Lung (tissue), 11 donors: ENCODE measurements at regions not wholly inside any gene's neighbourhood (a gene's known extent, or its start where the extent isn't known, plus 50 kb on each side); places are given as distances from the start of the nearest gene placed in this dataset.

Experiments used
- ATAC-seq: fragments of 200-7000 bp; cut with Tn5 transposase; one replicate; pipeline ENCODE4 v1.9.1; 2020; ENCODE audit warnings: moderate number of reproducible peaks; ENCODE audit not compliant: insufficient read depth, low FRiP score
- DNase-seq, 3 donors: peaks; one replicate each; pipeline ENCODE4 v3.0.0-alpha.2; 2013 to 2017
- H3K27ac ChIP-seq, 2 donors: one replicate each; pipeline ENCODE4 v1.5.1; 2013; ENCODE audit warnings: mild to moderate bottlenecking in 2 of 2, moderate library complexity in 2 of 2, control low read depth in 1 of 2, inconsistent platforms in 1 of 2, low read depth in 1 of 2, low read length in 1 of 2
- H3K27me3 ChIP-seq, 3 donors: one replicate each; pipeline ENCODE4 v1.5.1; 2013; ENCODE audit warnings: low read length in 2 of 3; ENCODE audit not compliant: control insufficient read depth in 3 of 3, insufficient read depth in 3 of 3
- H3K36me3 ChIP-seq, 4 donors: one replicate each; pipeline ENCODE4 v1.5.1; 2013; ENCODE audit warnings: low read length in 4 of 4, mild to moderate bottlenecking in 1 of 4, moderate library complexity in 1 of 4; ENCODE audit not compliant: control insufficient read depth in 4 of 4, insufficient read depth in 4 of 4
- H3K4me1 ChIP-seq, 5 donors: one replicate each; pipeline ENCODE4 v1.5.1; 2013; ENCODE audit warnings: low read length in 5 of 5, mild to moderate bottlenecking in 2 of 5, moderate library complexity in 1 of 5; ENCODE audit not compliant: control insufficient read depth in 5 of 5, insufficient read depth in 5 of 5
- H3K4me3 ChIP-seq: one replicate; pipeline ENCODE4 v1.5.1; 2013; ENCODE audit warnings: mild to moderate bottlenecking, control low read depth, moderate library complexity
- H3K9ac ChIP-seq, 2 donors: one replicate each; pipeline ENCODE4 v1.5.1; 2013; ENCODE audit warnings: low read length in 2 of 2, control low read depth in 1 of 2; ENCODE audit not compliant: insufficient read depth in 1 of 2
- H3K9me3 ChIP-seq, 4 donors: one replicate each; pipeline ENCODE4 v1.5.1; 2013; ENCODE audit warnings: low read length in 3 of 4, mild to moderate bottlenecking in 1 of 4, moderate library complexity in 1 of 4; ENCODE audit not compliant: control insufficient read depth in 4 of 4, insufficient read depth in 3 of 4
- WGBS, 2 donors: extraction: QIAGEN DNeasy Blood & Tissue Kit; methylation state at CpG; one replicate each; pipeline ENCODE4 v1.1.7; 2013; 5-methylcytosine and 5-hydroxymethylcytosine counted together
- TF ChIP-seq, protein P1 (sequence below): IDR thresholded peaks from 2 replicates; pipeline ENCODE4 v1.5.1; 2012; ENCODE audit warnings: mild to moderate bottlenecking; ENCODE audit errors: control extremely low read depth, extremely low read depth
- donor health status: control.
- donor health status: control.
- donor health status: Bipolar disorder and iron deficiency.
- donor health status: healthy.
- donor health status: DM: yes; HTN: yes; CAD: no.

DNA sequence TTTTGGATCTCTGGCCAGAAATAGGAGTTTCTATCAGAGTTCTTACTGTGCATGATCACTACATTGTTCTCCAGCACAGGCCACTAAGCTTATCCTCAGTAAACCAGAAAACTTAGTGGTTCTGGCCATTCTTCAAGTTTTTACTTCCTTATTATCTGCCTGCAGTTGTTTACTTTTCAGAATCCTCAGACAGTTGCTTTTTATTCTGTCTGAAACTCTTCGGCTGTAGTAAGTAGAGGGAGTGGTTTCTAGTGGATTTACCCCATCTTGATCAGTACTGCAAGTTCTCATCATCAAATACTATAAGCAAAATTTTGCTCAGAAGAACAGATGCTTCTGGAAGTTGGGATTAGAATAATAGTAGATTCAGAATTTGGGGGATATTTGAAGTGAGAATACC is 193.0 kb upstream of the RARB start:
- Histone ChIP-seq H3K27me3 (no peaks in the 10 kb centered on the region), H3K9me3 (no peaks in the 10 kb centered on the region), H3K9ac (no peak overlapping the region), H3K4me3 (no peak overlapping the region), H3K27ac (no peak overlapping the region), H3K36me3 (no peaks in the 10 kb centered on the region), H3K4me1 (peaks cover 0 to 8% (median 3%) of the 10 kb centered on the region in 5 donors)
- WGBS, 2 donors: 18 to 24% methylated on average over 1 of the region's 1 CpG
- DNase-seq (peak in 2 of 3 donors; percentile 51 to 56), ATAC-seq (no peak)
- TF ChIP-seq, protein P1, sequence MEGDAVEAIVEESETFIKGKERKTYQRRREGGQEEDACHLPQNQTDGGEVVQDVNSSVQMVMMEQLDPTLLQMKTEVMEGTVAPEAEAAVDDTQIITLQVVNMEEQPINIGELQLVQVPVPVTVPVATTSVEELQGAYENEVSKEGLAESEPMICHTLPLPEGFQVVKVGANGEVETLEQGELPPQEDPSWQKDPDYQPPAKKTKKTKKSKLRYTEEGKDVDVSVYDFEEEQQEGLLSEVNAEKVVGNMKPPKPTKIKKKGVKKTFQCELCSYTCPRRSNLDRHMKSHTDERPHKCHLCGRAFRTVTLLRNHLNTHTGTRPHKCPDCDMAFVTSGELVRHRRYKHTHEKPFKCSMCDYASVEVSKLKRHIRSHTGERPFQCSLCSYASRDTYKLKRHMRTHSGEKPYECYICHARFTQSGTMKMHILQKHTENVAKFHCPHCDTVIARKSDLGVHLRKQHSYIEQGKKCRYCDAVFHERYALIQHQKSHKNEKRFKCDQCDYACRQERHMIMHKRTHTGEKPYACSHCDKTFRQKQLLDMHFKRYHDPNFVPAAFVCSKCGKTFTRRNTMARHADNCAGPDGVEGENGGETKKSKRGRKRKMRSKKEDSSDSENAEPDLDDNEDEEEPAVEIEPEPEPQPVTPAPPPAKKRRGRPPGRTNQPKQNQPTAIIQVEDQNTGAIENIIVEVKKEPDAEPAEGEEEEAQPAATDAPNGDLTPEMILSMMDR: no peak

DNA sequence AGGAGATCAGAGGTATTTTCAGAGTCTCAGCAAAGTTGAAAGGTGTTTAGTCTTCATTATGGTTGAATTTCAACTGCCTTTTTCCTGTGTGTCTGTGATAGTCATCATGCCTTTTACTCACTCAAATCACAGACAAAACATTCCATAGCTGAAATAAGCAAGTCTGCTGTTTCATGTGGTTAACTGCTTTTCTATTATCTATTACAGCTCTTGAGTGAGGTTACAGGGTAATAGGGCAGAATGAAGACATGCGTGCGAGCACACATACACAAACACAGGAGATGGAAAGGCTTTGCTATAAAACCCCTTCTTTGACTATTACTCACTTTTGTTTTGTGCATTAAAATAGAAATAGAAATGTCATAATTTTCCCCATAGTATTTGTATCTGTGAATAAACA is 192.6 kb upstream of the RARB start:
- TF ChIP-seq, protein P1: no peak
- no peak overlapping the region for H3K9ac ChIP-seq
- no peaks in the 10 kb centered on the region for H3K9me3 ChIP-seq
- no peaks in the 10 kb centered on the region for H3K27me3 ChIP-seq
- H3K4me1 ChIP-seq: peaks cover 0 to 8% (median 3%) of the 10 kb centered on the region in 5 donors
- no peak overlapping the region for H3K27ac ChIP-seq
- H3K36me3 ChIP-seq: no peaks in the 10 kb centered on the region
- 92 to 94% methylated on average over 2 of the region's 2 CpGs for WGBS, 2 donors
- ATAC-seq (no peak), DNase-seq (peak in 2 of 3 donors; percentile 19 to 26)
- no peak overlapping the region for H3K4me3 ChIP-seq

DNA sequence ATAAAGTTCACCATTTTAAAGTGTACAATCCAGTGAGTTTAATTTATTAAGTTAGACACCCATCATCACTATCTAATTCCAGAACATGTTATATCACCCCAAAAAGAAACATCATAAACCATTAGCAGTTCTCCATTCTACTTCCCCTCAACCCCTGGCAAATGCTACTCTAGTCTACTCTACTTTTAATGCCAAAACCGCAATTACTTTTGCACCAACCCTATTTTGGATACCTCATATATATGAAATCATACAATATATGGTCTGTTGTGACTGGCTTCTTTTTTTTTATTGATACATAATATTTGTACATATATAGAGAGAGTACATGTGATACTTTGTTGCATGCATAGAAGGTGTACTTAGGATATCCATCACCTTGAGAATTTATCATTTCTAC is 190.5 kb upstream of the RARB start:
- Histone ChIP-seq H3K9ac (no peak overlapping the region), H3K27ac (no peak overlapping the region), H3K4me3 (no peak overlapping the region), H3K9me3 (peaks cover 0 to 4% (median 0%) of the 10 kb centered on the region in 4 donors), H3K27me3 (no peaks in the 10 kb centered on the region), H3K36me3 (no peaks in the 10 kb centered on the region), H3K4me1 (peaks cover 0 to 8% (median 3%) of the 10 kb centered on the region in 5 donors)
- ATAC-seq (no peak), DNase-seq (no peak)
- TF ChIP-seq, protein P1: no peak
- 95% methylated on average over 1 of the region's 1 CpG for WGBS, 2 donors

DNA sequence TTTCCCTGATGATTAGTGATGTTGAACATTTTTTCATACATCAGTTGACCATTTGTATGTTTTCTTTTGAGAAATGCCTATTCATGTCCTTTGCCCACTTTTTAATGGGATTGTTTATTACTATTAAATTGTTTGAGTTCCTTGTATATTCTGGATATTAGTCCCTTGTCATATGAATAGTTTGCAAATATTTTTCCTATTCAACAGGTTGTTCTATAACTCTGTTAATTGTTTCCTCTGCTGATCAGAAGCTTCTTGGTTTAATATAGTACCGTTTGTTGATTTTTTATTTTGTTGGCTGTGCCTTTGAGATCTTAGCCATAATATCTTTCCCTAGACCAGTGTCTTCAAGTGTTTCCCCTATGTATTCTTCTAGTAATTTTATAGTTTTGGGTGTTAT is 189.0 kb upstream of the RARB start:
- H3K9ac ChIP-seq: no peak overlapping the region
- no peak for DNase-seq
- H3K4me3 ChIP-seq: no peak overlapping the region
- H3K9me3 ChIP-seq: peaks cover 0 to 4% (median 0%) of the 10 kb centered on the region in 4 donors
- H3K4me1 ChIP-seq: peaks cover 0 to 8% (median 3%) of the 10 kb centered on the region in 5 donors
- TF ChIP-seq, protein P1: no peak
- no peak overlapping the region for H3K27ac ChIP-seq
- no peak for ATAC-seq
- no peaks in the 10 kb centered on the region for H3K27me3 ChIP-seq
- H3K36me3 ChIP-seq: no peaks in the 10 kb centered on the region
- WGBS, 2 donors: 90 to 94% methylated on average over 1 of the region's 1 CpG
